Stimulated activated CD8-positive, alpha-beta memory T cell treated with anti-CD3 and anti-CD28 coated beads, Interleukin-7, amount 100 ng/mL, for 4 hours (primary cell): ENCODE measurements at regions not wholly inside any gene's neighbourhood (a gene's known extent, or its start where the extent isn't known, plus 50 kb on each side); places are given as distances from the start of the nearest gene placed in this dataset.
"Not testable (repeated sequence)": the region's sequence is repeated elsewhere in the genome, so short reads cannot be mapped to it uniquely, and the experiment has no call there.

Source experiments
- DNase-seq, 2 donors: peaks; one replicate each; pipeline ENCODE4 v3.0.0-alpha.2; 2020; ENCODE audit warnings: low read depth in 2 of 2

- DNase-seq = no peak
Measured at GRCh38 chr17:70370816-70371215, 201.5 kb downstream of the KCNJ2 start.

- DNase-seq = no peak
Measured at GRCh38 chr17:70373369-70373768, 204.0 kb downstream of the KCNJ2 start.

- DNase-seq = no peak
Measured at GRCh38 chr17:70374496-70374895, 205.2 kb downstream of the KCNJ2 start.

GRCh38 chr17:70375406-70375805, 206.1 kb downstream of the KCNJ2 start:
- no peak for DNase-seq

GRCh38 chr17:70375813-70376770, 206.8 kb downstream of the KCNJ2 start:
- no peak for DNase-seq

GRCh38 chr17:70377654-70378053, 208.3 kb downstream of the KCNJ2 start:
- no peak for DNase-seq

GRCh38 chr17:70378076-70378475, 208.7 kb downstream of the KCNJ2 start:
- no peak for DNase-seq

GRCh38 chr17:70379945-70380344, 210.6 kb downstream of the KCNJ2 start:
- no peak for DNase-seq

GRCh38 chr17:70381916-70382315, 212.6 kb downstream of the KCNJ2 start:
- DNase-seq = not testable (repeated sequence)

- no peak for DNase-seq
Measured at GRCh38 chr17:70388326-70388725, 219.0 kb downstream of the KCNJ2 start.

- DNase-seq = not testable (repeated sequence)
Measured at GRCh38 chr17:70389232-70389757, 220.0 kb downstream of the KCNJ2 start.

GRCh38 chr17:70390049-70390448, 220.7 kb downstream of the KCNJ2 start:
- DNase-seq = no peak

- no peak for DNase-seq
Measured at GRCh38 chr17:70394473-70395232, 225.3 kb downstream of the KCNJ2 start.

- no peak for DNase-seq
Measured at GRCh38 chr17:70405492-70406220, 236.3 kb downstream of the KCNJ2 start.

GRCh38 chr17:70407506-70407905, 238.2 kb downstream of the KCNJ2 start:
- no peak for DNase-seq

- no peak for DNase-seq
Measured at GRCh38 chr17:70408768-70409167, 239.4 kb downstream of the KCNJ2 start.

- DNase-seq = no peak
Measured at GRCh38 chr17:70414300-70414699, 245.0 kb downstream of the KCNJ2 start.

- no peak for DNase-seq
Measured at GRCh38 chr17:70420861-70421445, 251.6 kb downstream of the KCNJ2 start.

GRCh38 chr17:70422862-70423261, 253.5 kb downstream of the KCNJ2 start:
- DNase-seq = no peak

GRCh38 chr17:70423562-70423961, 254.2 kb downstream of the KCNJ2 start:
- no peak for DNase-seq

GRCh38 chr17:70426752-70427151, 257.4 kb downstream of the KCNJ2 start:
- DNase-seq = no peak
